ENCODE measurements at regions not wholly inside any gene's neighbourhood (a gene's known extent, or its start where the extent isn't known, plus 50 kb on each side); places are given as distances from the start of the nearest gene placed in this dataset.

GRCh38 chrX:66902081-66902480, 263.2 kb upstream of the EDA2R start:
- TF ChIP-seq POLR2AphosphoS5 (IDR thresholded peaks at IDR 0.05; ENCODE audit: insufficient read depth in 1 of 2, low read depth in 1 of 2) (no peak), CTCF (IDR thresholded peaks at IDR 0.05) (no peak), POLR2A (IDR thresholded peaks at IDR 0.05) (no peak)
